Stimulated activated CD4-positive, alpha-beta T cell treated with anti-CD3 and anti-CD28 coated beads, TNF-alpha, amount 100 ng/mL, for 24 hours (primary cell): ENCODE measurements at regions not wholly inside any gene's neighbourhood (a gene's known extent, or its start where the extent isn't known, plus 50 kb on each side); places are given as distances from the start of the nearest gene placed in this dataset.
"Not testable (repeated sequence)": the region's sequence is repeated elsewhere in the genome, so short reads cannot be mapped to it uniquely, and the experiment has no call there.

Source experiments
- DNase-seq, 3 experiments: peaks; one replicate each; pipeline ENCODE4 v3.0.0-alpha.2; 2020; ENCODE audit warnings: low read depth in 3 of 3

DNA sequence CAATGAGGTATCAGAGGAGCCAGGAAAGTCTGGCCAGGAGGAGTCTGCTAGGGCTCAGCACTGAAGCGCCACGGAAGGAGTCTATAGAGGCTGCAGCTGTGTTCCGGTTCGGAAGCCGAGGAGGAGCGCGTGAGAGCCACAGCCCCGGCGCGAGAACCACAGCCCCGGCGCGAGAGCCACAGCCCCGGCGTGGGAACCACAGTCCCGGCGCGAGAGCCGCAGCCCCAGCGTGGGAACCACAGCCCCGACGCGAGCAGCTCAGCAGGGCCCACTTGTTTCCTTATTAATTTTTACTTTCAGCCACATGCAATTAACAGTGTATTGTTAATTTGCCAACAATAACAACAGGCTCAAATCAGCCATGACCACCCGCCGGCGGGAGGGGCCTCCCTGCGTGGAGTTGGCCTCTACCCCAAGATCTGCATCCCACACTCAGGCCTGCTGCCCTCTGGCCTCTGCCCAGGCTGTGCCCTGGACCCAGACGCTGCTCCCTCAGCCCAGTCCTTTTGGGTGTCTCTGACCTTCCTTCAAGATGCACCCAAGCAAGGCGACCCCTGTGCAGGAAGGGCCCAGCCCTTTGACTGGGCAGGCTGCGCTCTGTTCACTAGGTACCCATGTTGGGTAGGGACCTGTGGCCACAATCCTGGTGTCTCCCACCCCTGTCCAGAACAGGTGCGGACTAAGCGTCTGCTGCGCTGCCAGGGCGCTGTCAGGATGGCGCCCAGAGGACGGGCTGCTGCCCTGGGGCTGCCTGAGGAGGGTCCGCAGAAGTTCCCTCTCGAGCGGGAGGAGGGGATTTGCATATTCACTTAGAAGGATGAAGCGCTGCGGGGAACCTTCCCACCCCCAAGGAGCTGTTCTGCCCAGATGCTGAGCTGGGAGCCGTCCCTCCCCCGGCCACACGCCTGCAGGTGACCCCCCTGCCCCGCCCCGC, 113.8 kb downstream of the ADRA2C start:
- DNase-seq = peak in 1 of 3 experiments; percentile 5

DNA sequence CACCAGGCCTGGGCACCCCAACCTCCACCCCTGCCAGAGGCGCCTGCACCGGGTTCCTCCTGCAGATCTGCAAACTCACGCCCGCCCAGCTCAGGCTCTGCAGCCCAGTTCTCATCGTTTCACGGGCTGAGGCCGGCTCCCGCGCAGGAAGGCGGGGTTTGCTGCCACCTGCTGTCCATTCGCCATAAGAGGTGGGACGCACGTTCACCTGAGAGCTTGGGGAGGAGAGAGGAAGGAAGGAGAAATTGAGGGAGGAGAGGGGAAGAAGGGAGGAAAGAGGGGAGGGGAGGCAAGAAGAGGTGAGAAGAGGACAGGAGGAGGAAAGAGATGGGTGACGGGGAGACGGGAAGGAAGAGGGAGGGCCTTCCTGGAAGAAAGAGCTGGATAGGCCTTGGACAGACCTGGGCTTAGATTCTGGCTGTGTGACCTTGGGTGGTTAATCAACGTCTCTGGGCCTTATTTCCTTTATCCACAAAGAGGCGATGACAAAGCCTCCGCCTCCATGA, 114.5 kb downstream of the ADRA2C start:
- peak; percentile 37 to 76 (median 48) for DNase-seq

DNA sequence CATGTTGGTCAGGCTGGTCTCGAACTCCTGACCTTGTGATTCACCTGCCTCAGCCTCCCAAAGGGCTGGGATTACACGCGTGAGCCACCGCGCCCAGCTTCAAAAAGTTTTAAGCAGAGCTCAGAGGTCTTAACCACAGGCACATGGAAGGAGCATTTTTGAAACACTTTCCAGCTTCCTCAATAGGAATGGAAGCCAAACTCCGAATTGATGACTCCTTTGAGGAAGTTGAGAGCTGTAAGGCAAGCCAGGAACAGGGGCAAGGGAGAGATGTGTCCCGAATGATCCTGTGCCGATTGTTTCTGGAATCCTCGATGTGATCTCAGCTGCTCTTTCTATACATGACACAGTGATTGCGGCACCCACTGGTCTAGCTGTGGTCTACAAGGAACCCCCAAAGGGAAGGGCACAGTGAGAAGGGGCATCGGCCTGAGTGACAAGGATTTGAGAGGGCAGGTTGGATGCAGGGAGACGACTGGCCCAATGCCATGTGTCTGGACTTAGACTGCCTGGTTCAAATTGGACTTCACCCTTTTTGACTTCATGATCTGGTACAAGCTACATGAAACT, 116.2 kb downstream of the ADRA2C start:
- DNase-seq = not testable (repeated sequence)

DNA sequence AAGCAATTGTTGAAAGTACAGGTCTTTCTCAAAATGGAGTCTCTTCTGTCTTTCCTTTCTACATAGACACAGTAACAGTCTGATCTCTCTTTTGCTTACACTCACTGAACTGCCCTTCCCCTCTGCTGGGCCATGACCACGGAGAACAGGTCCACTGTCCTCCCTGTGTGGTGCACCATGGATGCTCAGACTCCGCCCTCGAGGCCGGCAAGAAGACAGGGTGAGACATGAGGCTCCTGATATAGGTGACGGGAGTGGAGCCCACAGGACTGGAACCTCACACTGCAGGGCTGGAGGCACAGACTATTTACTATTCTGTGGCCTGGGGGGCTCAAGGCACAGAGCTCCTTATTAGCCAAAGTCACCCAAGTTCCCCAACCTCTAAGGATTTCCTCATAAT, 118.1 kb downstream of the ADRA2C start:
- not testable (repeated sequence) for DNase-seq

DNA sequence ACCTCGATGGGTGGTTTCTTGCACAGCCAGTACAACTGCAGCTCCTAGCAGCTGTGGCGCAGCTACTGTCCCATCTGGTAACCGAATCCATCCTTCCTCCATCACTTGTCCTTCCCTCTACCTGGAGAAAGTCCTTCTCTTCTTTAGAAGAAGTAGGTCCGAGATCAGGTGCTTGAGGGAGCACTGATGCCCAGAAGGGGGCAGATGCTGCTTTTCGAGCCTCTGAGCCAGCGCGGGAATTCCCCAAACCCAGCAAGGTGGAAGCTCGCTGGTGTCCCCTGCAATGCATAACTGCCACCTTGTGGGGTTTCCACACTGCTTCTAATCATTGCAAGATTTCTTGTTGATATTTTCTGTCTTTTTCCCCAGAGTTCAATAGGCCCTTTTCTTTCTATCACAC, 127.4 kb downstream of the ADRA2C start:
- DNase-seq = peak in 1 of 3 experiments; percentile 32

DNA sequence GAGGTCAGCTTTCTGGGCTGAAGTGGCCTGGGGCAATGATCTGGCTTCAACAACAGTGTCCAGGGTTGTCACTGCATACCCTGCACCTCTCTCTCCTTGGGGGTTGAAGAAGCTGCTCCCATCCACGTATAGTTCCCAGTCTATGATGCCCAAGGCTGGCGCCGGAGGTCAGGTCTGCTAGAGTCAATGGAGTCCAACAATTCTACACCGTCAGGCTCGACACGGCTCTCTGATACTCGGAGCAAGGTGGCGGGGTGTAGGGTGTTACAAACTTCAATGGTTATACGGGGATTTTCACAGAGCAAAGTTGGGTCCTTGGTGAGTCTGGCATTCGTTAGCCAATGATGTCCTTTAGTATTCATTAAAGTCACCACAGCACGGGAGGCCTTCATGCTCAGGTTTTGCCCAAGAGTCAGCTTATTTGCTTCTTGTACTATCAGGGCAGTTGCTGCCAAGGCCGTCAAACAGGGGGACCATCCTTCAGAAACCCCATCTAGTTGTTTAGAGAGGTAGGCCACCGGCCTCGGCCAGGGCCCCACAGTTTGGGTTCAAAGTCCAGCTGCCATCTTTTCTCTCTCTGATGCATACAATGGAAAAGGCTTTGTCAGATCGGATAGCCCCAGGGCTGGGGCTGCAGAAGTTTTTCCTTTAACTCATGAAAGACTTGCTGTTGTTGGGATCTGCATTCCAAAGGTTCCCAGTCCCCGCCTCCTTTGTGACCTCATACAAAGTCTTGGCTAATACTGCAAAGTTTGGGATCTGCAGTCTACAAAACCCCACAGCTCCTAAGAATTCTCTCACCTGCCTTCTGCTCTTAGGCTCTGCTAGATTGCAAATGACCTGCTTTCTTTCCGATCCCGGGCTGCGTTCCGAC, 128.1 kb downstream of the ADRA2C start:
- DNase-seq = not testable (repeated sequence)

DNA sequence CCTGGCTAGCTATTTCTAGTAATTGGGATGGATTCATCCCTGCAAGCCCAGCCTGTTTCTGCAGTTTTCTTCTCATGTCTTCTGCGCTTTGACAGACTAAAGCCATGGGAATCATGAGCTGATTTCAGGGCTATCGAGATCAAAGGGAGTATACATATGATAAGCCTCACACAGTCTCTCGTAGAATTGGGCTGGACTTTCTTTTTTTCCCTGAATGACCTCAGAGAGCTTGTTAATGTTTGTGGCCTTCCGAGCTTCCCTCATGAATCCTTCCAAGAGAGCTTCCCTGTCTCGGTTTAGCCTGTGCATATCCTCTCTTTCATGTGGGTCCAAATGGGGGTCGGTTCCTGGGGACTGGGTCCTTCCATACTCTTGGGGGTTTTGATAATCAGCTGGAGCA, 130.3 kb downstream of the ADRA2C start:
- no peak for DNase-seq

DNA sequence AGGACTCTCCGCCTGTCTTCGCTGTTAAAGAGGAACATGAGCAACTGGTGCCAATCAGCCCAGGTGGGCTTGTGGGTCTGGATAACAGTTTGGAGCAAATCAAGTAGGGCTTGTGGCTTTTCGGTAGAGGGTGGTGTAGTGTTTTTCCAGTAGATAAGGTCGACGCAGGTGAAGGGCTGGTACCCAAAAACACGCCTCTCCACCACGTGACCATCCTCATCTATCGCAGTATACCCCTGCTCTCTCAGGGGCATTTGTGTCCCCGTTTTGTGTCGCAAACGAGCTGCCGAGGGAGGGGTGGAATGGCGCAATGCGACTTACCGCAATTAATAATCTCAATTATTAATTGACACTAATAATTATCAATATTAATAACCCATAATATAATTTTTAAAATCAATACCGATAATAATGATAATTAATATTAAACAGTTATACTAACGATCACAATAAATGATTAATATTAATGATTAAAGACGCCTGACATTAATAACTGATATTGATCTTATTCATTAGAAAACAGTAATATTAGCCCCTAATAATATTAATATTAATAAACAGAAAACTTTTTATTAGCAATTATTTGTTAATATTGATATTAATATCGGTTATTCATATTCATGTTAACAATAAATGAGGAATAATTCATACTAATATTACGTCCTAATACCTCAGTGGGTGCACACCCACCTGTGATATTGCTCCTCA, 130.8 kb downstream of the ADRA2C start:
- not testable (repeated sequence) for DNase-seq

DNA sequence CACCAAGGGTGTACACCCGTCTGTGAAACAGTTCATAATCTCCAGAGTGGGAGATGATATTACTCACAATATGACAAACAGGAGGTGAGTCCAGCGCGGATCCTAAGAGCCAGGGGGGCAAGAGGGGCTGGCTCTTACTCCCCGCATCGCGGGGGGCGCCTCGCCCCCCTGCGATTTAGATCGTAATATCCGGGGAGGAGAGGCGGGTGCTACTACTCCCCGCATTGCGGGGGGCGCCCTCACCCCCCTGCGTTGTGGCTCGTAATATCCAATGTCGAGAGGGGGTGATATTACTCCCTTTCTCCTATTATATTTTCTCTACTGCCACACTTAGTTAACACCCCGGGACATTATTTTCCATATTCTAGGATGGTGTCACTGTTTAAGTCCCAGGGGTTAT, 131.9 kb downstream of the ADRA2C start:
- DNase-seq = no peak

DNA sequence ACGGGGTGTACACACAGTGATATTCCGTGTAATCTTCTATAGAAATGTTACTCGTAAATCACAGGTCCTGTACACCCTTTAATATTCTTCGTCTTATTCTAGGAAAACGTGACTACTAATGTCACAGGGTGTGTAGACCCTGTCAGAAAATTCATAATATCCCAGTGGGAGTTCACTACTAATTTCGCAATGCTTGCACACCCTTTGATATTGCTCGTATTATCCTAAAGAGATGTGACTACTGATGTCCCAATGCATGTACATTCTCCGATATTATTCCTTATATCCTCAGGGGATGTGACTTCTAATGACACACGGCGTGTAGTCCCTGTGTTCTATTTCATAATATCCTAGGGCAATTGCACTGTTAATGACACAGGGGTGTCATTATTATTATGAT, 132.7 kb downstream of the ADRA2C start:
- not testable (repeated sequence) for DNase-seq

DNA sequence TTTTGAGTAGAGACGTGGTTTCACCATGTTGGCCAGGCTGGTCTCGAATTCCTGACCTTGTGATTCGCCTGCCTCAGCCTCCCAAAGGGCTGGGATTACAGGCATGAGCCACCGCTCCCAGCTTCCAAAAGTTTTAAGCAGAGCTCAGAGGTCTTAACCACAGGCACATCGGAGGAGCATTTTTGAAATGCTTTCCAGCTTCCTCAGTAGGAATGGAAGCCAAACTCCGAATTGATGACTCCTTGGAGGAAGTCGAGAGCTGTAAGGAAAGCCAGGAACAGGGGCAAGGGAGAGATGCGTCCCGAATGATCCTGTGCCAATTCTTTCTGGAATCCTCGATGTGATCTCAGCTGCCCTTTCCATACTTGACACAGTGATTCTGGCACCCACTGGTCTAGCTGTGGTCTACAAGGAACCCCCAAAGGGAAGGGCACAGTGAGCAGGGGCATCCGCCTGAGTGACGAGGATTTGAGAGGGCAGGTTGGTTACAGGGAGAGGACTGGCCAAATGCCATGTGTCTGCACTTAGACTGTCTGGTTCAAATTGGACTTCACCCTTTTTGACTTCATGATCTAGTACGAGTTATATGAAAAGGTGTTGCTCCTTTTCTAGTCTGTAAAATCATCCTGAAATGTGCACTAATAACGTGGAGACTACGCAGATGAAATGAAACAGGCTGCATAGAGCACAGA, 138.2 kb downstream of the ADRA2C start:
- not testable (repeated sequence) for DNase-seq

DNA sequence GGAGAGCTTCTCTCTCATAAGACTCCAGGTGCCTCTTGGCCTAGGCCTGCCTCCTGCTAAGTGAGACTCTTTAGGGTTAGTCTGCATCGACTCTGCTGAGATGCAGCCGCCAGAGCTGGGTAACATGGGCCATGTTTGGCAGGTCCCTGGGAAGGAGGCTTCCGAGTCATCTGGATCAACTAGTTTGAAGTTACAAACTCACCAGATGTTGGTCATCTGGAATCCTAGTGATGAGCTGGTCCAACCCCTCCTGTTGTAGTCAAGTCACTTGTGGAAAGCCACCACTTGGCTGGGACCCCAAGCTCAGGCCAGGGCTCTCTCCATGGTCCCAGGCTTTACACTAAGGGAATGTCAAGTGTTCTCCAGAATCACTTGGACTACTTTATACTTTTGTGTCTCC, 143.4 kb downstream of the ADRA2C start:
- DNase-seq = not testable (repeated sequence)

DNA sequence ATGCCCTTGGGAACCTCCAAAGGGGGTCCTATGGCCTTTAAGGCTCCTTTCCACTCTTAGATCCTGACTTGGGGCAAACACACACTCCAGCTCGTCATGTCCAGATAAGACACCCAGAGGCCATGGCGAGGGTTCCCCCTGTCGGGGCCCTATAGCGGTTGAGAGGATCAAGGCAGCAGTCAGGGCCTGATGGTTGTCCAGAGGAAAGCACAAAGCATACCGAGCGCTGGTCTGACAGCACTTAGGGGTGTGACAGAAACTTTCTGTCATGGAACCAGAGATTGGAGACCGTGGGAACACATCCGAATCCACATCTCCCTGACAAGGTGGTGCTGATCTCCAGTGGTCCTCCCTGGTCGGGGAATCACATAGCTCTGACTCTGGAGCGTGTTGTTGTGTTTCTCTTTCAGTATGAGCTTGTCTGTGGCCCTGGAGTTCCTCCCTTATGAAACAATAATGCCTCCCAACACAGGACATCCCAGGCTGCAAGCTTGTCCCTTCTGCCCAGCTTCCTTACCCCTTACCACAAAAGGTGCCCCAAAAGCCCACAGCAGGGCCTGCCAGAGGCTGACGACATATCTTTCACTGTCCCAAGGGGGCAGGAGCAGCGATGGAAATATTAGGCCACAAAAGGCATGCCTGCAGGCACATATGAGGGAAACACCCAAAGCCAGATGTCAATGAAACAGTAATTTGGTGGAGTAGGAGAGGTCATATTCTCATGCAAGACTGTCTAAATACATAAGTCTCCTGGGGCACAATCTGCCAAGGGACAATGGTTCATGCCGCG, 144.2 kb downstream of the ADRA2C start:
- DNase-seq = not testable (repeated sequence)

DNA sequence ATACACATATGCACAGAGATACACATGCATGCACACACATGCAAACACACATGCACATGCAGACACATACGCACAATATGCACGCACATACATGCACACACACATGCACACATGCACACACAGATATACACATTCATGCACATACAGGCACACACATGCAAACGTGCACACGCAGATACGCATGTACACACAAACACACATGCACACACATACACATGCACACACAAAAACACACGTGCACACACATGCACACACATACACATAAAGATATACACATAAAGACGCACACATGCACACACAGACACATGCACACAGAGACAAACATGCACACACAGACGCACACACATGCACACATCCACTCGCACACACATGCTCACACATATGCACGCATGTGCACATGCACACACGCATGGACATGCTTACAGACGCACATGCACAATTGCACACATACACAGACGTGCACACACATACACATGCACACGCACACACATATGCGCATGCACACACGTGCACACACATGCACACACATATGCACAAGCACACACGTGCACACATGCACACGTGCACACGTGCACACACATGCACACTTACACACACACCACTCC, 145.2 kb downstream of the ADRA2C start:
- DNase-seq = no peak

DNA sequence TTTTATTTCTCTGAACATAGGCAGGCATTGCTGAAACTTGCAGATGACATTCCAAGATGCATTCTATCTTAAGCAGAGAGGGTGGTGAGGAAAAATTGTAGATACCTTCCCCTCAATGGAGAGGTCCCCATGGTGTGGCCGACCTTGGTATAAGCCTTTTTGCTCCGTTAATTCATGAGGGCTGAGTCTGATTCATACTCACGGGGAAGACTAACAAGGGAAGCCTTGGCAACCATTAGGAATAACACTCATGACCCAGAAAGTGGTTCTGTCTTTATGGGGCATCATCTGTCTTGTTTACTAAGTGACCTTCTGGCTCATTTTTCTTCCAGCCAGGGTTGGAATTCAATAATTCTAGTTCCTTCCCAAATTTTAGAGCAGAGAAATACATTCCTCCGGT, 148.3 kb downstream of the ADRA2C start:
- DNase-seq = not testable (repeated sequence)

DNA sequence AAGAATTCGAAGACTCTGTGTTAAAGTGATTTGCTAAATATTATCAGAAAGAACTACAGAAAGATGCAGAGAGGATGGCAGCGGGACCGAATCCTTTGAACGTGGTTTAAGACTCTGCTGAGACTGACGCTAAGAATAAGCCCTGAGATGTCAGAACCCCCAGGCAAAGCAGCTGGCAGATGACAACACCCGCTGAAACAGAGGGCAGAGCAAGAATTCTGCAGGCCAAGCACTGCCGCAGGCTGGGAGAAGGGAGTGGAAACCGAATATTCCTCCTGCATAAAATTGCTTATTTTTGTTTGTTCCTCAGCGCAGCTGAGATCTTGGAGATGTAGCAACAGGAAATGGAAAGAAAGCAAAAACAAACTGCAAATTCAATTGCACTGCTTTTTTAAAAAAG, 153.3 kb downstream of the ADRA2C start:
- DNase-seq = not testable (repeated sequence)

DNA sequence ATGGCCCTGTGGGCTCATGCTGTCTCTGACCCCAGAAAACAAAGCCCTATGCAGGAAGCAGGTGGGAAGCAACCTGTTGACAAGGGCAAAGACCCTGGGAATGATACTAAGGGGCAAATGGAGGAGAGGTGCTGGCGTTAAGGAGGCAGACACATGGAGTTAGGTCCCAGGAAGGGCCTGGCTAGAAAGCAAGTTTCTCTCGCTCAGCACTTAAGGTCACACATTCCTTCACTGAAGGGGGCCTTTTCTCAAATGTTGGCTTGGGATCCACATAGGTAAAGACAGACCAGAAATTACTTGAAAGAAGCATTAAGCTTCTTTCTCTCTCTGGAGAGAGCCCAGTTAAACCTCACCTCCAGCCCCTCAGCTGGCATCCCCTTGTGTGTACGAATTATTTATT, 155.7 kb downstream of the ADRA2C start:
- DNase-seq = not testable (repeated sequence)

DNA sequence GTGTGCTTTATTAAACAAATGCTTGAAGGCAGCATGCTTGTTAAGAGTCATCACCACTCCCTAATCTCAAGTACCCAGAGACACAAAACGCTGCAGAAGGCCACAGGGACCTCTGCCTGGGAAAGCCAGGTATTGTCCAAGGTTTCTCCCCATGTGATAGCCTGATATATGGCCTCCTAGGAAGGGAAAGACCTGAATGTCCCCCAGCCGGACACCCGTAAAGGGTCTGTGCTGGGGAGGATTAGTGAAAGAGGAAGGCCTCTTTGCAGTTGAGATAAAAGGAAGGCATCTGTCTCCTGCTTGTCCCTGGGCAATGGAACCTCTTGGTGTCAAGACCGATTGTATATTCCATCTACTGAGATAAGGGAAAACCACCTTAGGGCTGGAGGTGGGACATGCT, 159.7 kb downstream of the ADRA2C start:
- DNase-seq = not testable (repeated sequence)

DNA sequence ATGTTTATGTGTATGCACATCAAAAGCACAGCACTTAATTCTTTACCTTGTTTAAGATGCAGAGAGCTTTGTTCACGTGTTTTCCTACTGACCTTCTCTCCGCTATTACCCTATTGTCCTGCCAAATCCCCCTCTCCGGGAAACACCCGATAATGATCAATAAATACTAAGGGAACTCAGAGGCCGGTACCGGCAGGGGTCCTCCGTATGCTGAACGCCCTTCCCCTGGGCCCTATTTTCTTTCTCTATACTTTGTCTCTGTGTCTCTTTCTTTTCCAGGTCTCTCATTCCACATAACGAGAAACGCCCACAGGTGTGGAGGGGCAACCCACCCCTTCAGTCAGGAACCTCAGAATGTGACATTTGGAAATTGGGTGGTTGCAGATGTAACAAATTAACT, 160.1 kb downstream of the ADRA2C start:
- DNase-seq = not testable (repeated sequence)
